Suprapubic skin (tissue), 4 donors: ENCODE measurements at regions not wholly inside any gene's neighbourhood (a gene's known extent, or its start where the extent isn't known, plus 50 kb on each side); places are given as distances from the start of the nearest gene placed in this dataset.

Experiments used
- DNase-seq, 2 donors: peaks; one replicate each; pipeline ENCODE4 v3.0.0-alpha.2; 2019; ENCODE audit warnings: low spot score in 2 of 2
- H3K27ac ChIP-seq: fragments of 200-600 bp; sonication (generic); one replicate; pipeline ENCODE4 v1.5.1; 2019
- H3K27me3 ChIP-seq: fragments of 200-600 bp; sonication (generic); one replicate; pipeline ENCODE4 v1.5.1; 2019
- H3K36me3 ChIP-seq: fragments of 200-600 bp; sonication (generic); one replicate; pipeline ENCODE4 v1.5.1; 2019
- H3K4me1 ChIP-seq: fragments of 200-600 bp; sonication (generic); one replicate; pipeline ENCODE4 v1.5.1; 2019
- H3K4me3 ChIP-seq: fragments of 200-600 bp; sonication (generic); one replicate; pipeline ENCODE4 v1.5.1; 2019; ENCODE audit warnings: mild to moderate bottlenecking
- H3K9me3 ChIP-seq: fragments of 200-600 bp; sonication (generic); one replicate; pipeline ENCODE4 v1.5.1; 2019
- CTCF ChIP-seq, 2 donors: fragments of 200-600 bp in 1 of 2; fragments of 450-650 bp in 1 of 2; sonication (generic) in 1 of 2; IDR thresholded peaks; one replicate each; pipeline ENCODE4 v1.5.1; 2016 to 2019; ENCODE audit warnings: antibody characterized with exemption in 2 of 2, mild to moderate bottlenecking in 1 of 2, moderate library complexity in 1 of 2
- EP300 ChIP-seq: sonication (generic); formaldehyde crosslinking; IDR thresholded peaks from one replicate; pipeline ENCODE4 v1.6.1; 2017; ENCODE audit warnings: antibody characterized with exemption
- POLR2A ChIP-seq, 2 donors: fragments of 450-650 bp; IDR thresholded peaks; one replicate each; pipeline ENCODE4 v1.6.1; 2017; ENCODE audit warnings: antibody characterized with exemption in 2 of 2, mild to moderate bottlenecking in 2 of 2, moderate library complexity in 2 of 2
- POLR2AphosphoS5 ChIP-seq, 3 donors: sonication (generic); formaldehyde crosslinking; IDR thresholded peaks; one replicate each; pipeline ENCODE4 v1.6.1; 2017; ENCODE audit warnings: antibody characterized with exemption in 3 of 3
- WGBS: methylation state at CpG from one replicate; pipeline ENCODE4 v1.1.5; 2018; 5-methylcytosine and 5-hydroxymethylcytosine counted together

DNA sequence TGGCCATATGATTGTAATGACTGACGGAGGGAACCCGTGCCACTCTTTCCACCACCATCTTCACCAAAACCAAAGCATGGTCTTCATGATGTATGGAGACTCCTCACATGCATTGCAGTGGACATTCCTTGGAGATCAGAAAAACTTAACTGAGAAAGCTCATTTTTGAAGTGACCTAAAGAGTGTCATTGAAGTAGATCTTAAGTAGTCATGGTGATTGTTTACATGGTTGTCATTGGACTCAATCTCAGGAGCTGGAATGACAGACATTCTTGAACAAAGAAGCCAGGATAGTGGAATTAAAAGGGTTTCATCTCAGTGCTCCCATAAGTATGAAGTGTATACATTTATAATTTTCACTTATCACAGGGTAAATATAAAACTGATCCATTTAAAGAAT lies 236.7 kb upstream of the IPO5 start:
- no peak for DNase-seq
- 93% methylated on average over 2 of the region's 2 CpGs for WGBS
- Histone ChIP-seq H3K27ac (no peak overlapping the region), H3K27me3 (no peaks in the 10 kb centered on the region), H3K4me3 (no peak overlapping the region), H3K4me1 (no peaks in the 10 kb centered on the region), H3K9me3 (no peaks in the 10 kb centered on the region), H3K36me3 (no peaks in the 10 kb centered on the region)
- TF ChIP-seq POLR2A (IDR thresholded peaks at IDR 0.05), result no peak
- TF ChIP-seq EP300, result no peak

- Histone ChIP-seq H3K27me3 (no peaks in the 10 kb centered on the region), H3K27ac (no peak overlapping the region), H3K4me3 (no peak overlapping the region), H3K9me3 (no peaks in the 10 kb centered on the region), H3K36me3 (no peaks in the 10 kb centered on the region), H3K4me1 (no peaks in the 10 kb centered on the region)
- 94% methylated on average over 3 of the region's 3 CpGs for WGBS
- DNase-seq, result no peak
- no peak for TF ChIP-seq POLR2AphosphoS5 (IDR thresholded peaks at IDR 0.05)
- TF ChIP-seq EP300, result no peak
- TF ChIP-seq POLR2A (IDR thresholded peaks at IDR 0.05), result no peak
- no peak for TF ChIP-seq CTCF (IDR thresholded peaks at IDR 0.05)
These were observed 233.7 kb upstream of the IPO5 start for GRCh38 chr13:97719736-97720135.

GRCh38 chr13:97720896-97721295 lies 232.6 kb upstream of the IPO5 start:
- no peak for TF ChIP-seq EP300
- no peak for TF ChIP-seq POLR2AphosphoS5 (IDR thresholded peaks at IDR 0.05)
- TF ChIP-seq POLR2A (IDR thresholded peaks at IDR 0.05), result no peak
- no peak for TF ChIP-seq CTCF (IDR thresholded peaks at IDR 0.05)
- no peaks in the 10 kb centered on the region for H3K36me3 ChIP-seq
- H3K4me3 ChIP-seq, result no peak overlapping the region
- no peaks in the 10 kb centered on the region for H3K9me3 ChIP-seq
- H3K27ac ChIP-seq, result no peak overlapping the region
- no peaks in the 10 kb centered on the region for H3K4me1 ChIP-seq
- no peaks in the 10 kb centered on the region for H3K27me3 ChIP-seq
- WGBS, result 71% methylated on average over 4 of the region's 4 CpGs
- DNase-seq, result no peak

DNA sequence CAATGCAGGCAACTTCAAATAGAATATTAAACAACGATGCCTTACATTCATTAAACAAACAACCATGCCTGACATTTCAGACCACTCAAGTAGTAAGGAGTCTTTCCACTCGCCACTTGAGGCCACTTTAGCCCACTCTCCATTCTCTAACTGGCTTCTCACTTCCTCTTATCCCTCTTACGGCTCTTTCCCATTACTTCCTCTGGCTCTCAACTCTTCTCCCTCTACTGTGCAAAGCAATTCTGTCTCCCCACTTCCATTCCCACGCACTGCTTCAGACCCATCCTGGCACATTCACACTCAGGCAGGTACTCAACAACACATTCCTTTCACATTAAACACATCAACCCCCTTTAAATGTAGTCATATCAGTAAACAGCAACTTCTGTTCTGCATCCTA lies 229.8 kb upstream of the IPO5 start:
- no peaks in the 10 kb centered on the region for H3K36me3 ChIP-seq
- no peak overlapping the region for H3K27ac ChIP-seq
- no peaks in the 10 kb centered on the region for H3K4me1 ChIP-seq
- 74% methylated on average over 4 of the region's 4 CpGs for WGBS
- no peaks in the 10 kb centered on the region for H3K27me3 ChIP-seq
- H3K4me3 ChIP-seq, result no peak overlapping the region
- no peak for DNase-seq
- no peaks in the 10 kb centered on the region for H3K9me3 ChIP-seq
- no peak for TF ChIP-seq CTCF (IDR thresholded peaks at IDR 0.05)
- TF ChIP-seq EP300, result no peak
- no peak for TF ChIP-seq POLR2A (IDR thresholded peaks at IDR 0.05)
- TF ChIP-seq POLR2AphosphoS5 (IDR thresholded peaks at IDR 0.05), result no peak

DNA sequence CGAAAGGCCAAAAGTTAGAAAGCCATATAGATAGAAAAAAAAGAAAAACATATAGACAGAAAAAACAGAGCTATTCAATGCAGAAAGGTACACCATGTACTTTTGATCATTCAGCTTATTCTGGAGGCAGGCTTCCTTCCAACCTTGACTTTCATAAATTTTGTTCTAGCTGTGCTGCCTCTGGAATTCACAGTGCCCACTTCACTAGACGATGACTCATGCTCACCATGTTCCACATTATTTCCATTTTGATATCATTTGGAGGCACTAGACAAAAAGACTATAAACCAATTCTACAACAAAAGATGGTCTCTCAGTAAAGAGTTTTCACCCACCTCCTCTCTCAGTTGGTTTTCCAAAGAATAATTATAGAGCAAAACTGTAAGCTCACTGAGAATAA lies 229.0 kb upstream of the IPO5 start:
- TF ChIP-seq EP300 (no peak), POLR2A (IDR thresholded peaks at IDR 0.05) (no peak), POLR2AphosphoS5 (IDR thresholded peaks at IDR 0.05) (no peak), CTCF (IDR thresholded peaks at IDR 0.05) (no peak)
- H3K27me3 ChIP-seq, result no peaks in the 10 kb centered on the region
- H3K4me1 ChIP-seq, result no peaks in the 10 kb centered on the region
- DNase-seq, result no peak
- H3K4me3 ChIP-seq, result no peak overlapping the region
- H3K9me3 ChIP-seq, result no peaks in the 10 kb centered on the region
- WGBS, result 81% methylated on average over 2 of the region's 2 CpGs
- H3K27ac ChIP-seq, result no peak overlapping the region
- H3K36me3 ChIP-seq, result no peaks in the 10 kb centered on the region

- H3K27ac ChIP-seq, result no peak overlapping the region
- H3K9me3 ChIP-seq, result no peaks in the 10 kb centered on the region
- DNase-seq, result no peak
- TF ChIP-seq POLR2AphosphoS5 (IDR thresholded peaks at IDR 0.05) (no peak), EP300 (no peak), CTCF (IDR thresholded peaks at IDR 0.05) (no peak), POLR2A (IDR thresholded peaks at IDR 0.05) (no peak)
- H3K4me1 ChIP-seq, result no peaks in the 10 kb centered on the region
- H3K4me3 ChIP-seq, result no peak overlapping the region
- H3K27me3 ChIP-seq, result no peaks in the 10 kb centered on the region
- 65% methylated on average over 4 of the region's 4 CpGs for WGBS
- no peaks in the 10 kb centered on the region for H3K36me3 ChIP-seq
These were observed 226.7 kb upstream of the IPO5 start for GRCh38 chr13:97726664-97727280.
